SK-N-SH treated with all-trans-retinoic acid at 6 μM for 48 hours (cell line): ENCODE measurements at regions not wholly inside any gene's neighbourhood (a gene's known extent, or its start where the extent isn't known, plus 50 kb on each side); places are given as distances from the start of the nearest gene placed in this dataset.

ENCODE experiments used
- ATAC-seq: fragments of 200-7000 bp; cut with Tn5 transposase; 3 replicates; pipeline ENCODE4 v1.9.1; 2020; ENCODE audit warnings: mild to moderate bottlenecking, moderate library complexity
- BACH2 ChIP-seq: fragments of 250-450 bp; sonication (Bioruptor Pico); IDR thresholded peaks from 2 replicates; pipeline ENCODE4 v1.9.0; 2021; ENCODE audit warnings: mild to moderate bottlenecking, borderline replicate concordance
- CSDC2 ChIP-seq: fragments of 250-450 bp; sonication (Bioruptor Pico); IDR thresholded peaks from 2 replicates; pipeline ENCODE4 v1.5.0; 2020; ENCODE audit warnings: mild to moderate bottlenecking, moderate library complexity
- OSR1 ChIP-seq: fragments of 250-450 bp; sonication (Bioruptor Pico); IDR thresholded peaks from 2 replicates; pipeline ENCODE4 v1.8.0; 2022; ENCODE audit warnings: moderate library complexity, mild to moderate bottlenecking, inconsistent platforms
- PPARA ChIP-seq: fragments of 250-450 bp; sonication (Bioruptor Pico); IDR thresholded peaks from 2 replicates; pipeline ENCODE4 v1.5.0; 2020; ENCODE audit warnings: mild to moderate bottlenecking, borderline replicate concordance
- SNAI2 ChIP-seq: fragments of 250-450 bp; sonication (Bioruptor Pico); IDR thresholded peaks from 2 replicates; pipeline ENCODE4 v1.5.0; 2020; ENCODE audit warnings: mild to moderate bottlenecking, moderate library complexity
- TCF4 ChIP-seq: fragments of 250-450 bp; sonication (Bioruptor Pico); IDR thresholded peaks from 2 replicates; pipeline ENCODE4 v1.8.0; 2021; ENCODE audit warnings: mild to moderate bottlenecking, moderate library complexity, borderline replicate concordance
- TOX ChIP-seq: fragments of 250-450 bp; sonication (Bioruptor Pico); IDR thresholded peaks from 2 replicates; pipeline ENCODE4 v1.8.0; 2021; ENCODE audit warnings: mild to moderate bottlenecking, moderate library complexity, borderline replicate concordance
- ZC3H10 ChIP-seq: fragments of 250-450 bp; sonication (Bioruptor Pico); IDR thresholded peaks from 2 replicates; pipeline ENCODE4 v1.5.1; 2021; ENCODE audit warnings: mild to moderate bottlenecking, moderate library complexity
- ZFP3 ChIP-seq: fragments of 250-450 bp; sonication (Bioruptor Pico); IDR thresholded peaks from 2 replicates; pipeline ENCODE4 v1.5.0; 2020; ENCODE audit warnings: mild to moderate bottlenecking, moderate library complexity
- ZFP30 ChIP-seq: fragments of 450-650 bp; formaldehyde crosslinking; IDR thresholded peaks from 2 replicates; pipeline ENCODE4 v1.5.0; 2022; ENCODE audit warnings: mild to moderate bottlenecking, moderate library complexity
- ZNF565 ChIP-seq: fragments of 450-650 bp; formaldehyde crosslinking; conservative IDR thresholded peaks from 2 replicates; pipeline ENCODE4 v1.5.0; 2020; ENCODE audit warnings: low read depth, mild to moderate bottlenecking, moderate library complexity
- ZNF8 ChIP-seq: fragments of 450-650 bp; formaldehyde crosslinking; IDR thresholded peaks from 2 replicates; pipeline ENCODE4 v1.5.0; 2020; ENCODE audit warnings: mild to moderate bottlenecking, moderate library complexity
- TF ChIP-seq, protein P1 (sequence below): fragments of 250-450 bp; sonication (Bioruptor Pico); IDR thresholded peaks from 2 replicates; pipeline ENCODE4 v1.8.0; 2021; ENCODE audit warnings: low read depth, mild to moderate bottlenecking, moderate library complexity, borderline replicate concordance
- TF ChIP-seq, protein P2 (sequence below): fragments of 250-450 bp; sonication (Bioruptor Pico); IDR thresholded peaks from 2 replicates; pipeline ENCODE4 v1.5.1; 2020; ENCODE audit warnings: low read depth, mild to moderate bottlenecking, moderate library complexity
- TF ChIP-seq, protein P3 (sequence below): fragments of 250-450 bp; sonication (Bioruptor Pico); IDR thresholded peaks from 2 replicates; pipeline ENCODE4 v1.5.0; 2020; ENCODE audit warnings: mild to moderate bottlenecking, moderate library complexity
- TF ChIP-seq, protein P4 (sequence below): fragments of 250-450 bp; sonication (Bioruptor Pico); IDR thresholded peaks from 2 replicates; pipeline ENCODE4 v1.5.1; 2021; ENCODE audit warnings: mild to moderate bottlenecking, moderate library complexity
- TF ChIP-seq, protein P5 (sequence below): fragments of 250-450 bp; sonication (Bioruptor Pico); IDR thresholded peaks from 2 replicates; pipeline ENCODE4 v1.8.0; 2020; ENCODE audit warnings: mild to moderate bottlenecking, moderate library complexity, borderline replicate concordance

DNA sequence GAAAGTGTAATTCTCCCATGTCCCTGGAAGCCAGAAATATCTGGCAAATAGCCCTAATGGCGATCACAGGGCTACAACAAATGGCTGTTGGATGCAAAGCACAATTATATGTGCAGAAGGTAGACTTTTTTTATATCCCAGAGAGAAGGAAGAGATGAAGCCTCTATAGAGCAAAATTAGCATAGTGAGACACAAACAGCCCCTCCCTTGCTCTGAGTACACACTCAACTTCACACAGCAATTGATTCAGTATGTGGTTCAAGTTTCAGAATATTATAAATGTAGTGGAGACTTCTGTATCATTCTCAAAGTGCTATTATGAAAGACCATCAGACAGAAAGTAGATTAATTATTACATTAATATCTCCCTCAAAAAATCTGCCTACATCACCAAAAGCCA is 246.5 kb upstream of the TBX18 start (continued):
- no peak for TF ChIP-seq TCF4
- no peak for TF ChIP-seq ZFP30
- TF ChIP-seq SNAI2 (CRISPR knock-in tag), result no peak
- no peak for TF ChIP-seq TOX (CRISPR knock-in tag)

DNA sequence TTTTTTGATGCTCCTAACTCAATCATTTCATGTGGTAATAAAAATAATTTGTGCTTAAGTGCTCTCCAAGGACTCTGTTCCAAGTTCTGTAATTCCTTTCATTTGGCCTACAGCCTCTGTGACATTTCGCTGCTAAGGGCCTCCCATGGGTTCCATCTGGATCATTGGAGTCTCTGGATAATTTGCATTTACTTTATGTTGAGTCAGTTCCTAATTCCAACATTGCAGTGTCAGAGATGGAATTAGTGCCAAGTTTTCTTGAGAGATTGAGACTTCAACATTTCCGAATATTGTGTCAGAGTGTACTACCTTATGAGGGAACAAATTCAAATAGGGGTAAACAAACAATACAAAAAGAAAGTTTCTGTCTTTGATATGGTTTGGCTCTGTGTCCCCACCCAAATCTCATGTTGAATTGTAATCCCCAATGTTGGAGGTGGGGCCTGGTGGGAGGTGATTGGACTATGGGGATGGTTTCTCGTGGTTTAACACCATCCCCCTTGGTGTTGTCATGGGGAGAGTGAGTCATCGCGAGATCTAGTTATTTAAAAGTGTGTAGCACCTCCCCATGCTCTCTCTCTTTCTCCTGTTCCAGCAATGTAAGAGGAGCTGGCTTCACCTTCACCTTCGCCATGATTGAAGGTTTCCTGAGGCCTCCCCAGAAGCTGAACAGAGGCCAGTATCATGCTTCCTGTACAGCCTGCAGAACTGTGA is 244.1 kb upstream of the TBX18 start:
- TF ChIP-seq, protein P1, sequence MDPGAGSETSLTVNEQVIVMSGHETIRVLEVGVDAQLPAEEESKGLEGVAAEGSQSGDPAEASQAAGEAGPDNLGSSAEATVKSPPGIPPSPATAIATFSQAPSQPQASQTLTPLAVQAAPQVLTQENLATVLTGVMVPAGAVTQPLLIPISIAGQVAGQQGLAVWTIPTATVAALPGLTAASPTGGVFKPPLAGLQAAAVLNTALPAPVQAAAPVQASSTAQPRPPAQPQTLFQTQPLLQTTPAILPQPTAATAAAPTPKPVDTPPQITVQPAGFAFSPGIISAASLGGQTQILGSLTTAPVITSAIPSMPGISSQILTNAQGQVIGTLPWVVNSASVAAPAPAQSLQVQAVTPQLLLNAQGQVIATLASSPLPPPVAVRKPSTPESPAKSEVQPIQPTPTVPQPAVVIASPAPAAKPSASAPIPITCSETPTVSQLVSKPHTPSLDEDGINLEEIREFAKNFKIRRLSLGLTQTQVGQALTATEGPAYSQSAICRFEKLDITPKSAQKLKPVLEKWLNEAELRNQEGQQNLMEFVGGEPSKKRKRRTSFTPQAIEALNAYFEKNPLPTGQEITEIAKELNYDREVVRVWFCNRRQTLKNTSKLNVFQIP (CRISPR knock-in tag), result no peak
- no peak for TF ChIP-seq CSDC2 (CRISPR knock-in tag)
- TF ChIP-seq, protein P2, sequence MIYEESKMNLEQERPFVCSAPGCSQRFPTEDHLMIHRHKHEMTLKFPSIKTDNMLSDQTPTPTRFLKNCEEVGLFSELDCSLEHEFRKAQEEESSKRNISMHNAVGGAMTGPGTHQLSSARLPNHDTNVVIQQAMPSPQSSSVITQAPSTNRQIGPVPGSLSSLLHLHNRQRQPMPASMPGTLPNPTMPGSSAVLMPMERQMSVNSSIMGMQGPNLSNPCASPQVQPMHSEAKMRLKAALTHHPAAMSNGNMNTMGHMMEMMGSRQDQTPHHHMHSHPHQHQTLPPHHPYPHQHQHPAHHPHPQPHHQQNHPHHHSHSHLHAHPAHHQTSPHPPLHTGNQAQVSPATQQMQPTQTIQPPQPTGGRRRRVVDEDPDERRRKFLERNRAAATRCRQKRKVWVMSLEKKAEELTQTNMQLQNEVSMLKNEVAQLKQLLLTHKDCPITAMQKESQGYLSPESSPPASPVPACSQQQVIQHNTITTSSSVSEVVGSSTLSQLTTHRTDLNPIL (CRISPR knock-in tag), result no peak
- no peak for TF ChIP-seq ZC3H10 (CRISPR knock-in tag)
- TF ChIP-seq OSR1, result no peak
- no peak for TF ChIP-seq TCF4
- TF ChIP-seq, protein P3, sequence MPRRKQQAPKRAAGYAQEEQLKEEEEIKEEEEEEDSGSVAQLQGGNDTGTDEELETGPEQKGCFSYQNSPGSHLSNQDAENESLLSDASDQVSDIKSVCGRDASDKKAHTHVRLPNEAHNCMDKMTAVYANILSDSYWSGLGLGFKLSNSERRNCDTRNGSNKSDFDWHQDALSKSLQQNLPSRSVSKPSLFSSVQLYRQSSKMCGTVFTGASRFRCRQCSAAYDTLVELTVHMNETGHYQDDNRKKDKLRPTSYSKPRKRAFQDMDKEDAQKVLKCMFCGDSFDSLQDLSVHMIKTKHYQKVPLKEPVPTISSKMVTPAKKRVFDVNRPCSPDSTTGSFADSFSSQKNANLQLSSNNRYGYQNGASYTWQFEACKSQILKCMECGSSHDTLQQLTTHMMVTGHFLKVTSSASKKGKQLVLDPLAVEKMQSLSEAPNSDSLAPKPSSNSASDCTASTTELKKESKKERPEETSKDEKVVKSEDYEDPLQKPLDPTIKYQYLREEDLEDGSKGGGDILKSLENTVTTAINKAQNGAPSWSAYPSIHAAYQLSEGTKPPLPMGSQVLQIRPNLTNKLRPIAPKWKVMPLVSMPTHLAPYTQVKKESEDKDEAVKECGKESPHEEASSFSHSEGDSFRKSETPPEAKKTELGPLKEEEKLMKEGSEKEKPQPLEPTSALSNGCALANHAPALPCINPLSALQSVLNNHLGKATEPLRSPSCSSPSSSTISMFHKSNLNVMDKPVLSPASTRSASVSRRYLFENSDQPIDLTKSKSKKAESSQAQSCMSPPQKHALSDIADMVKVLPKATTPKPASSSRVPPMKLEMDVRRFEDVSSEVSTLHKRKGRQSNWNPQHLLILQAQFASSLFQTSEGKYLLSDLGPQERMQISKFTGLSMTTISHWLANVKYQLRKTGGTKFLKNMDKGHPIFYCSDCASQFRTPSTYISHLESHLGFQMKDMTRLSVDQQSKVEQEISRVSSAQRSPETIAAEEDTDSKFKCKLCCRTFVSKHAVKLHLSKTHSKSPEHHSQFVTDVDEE (CRISPR knock-in tag), result no peak
- TF ChIP-seq ZNF565 (CRISPR knock-in tag), result no peak
- TF ChIP-seq ZNF8 (CRISPR knock-in tag), result no peak
- TF ChIP-seq ZFP3 (CRISPR knock-in tag), result no peak
- ATAC-seq, result no peak

DNA sequence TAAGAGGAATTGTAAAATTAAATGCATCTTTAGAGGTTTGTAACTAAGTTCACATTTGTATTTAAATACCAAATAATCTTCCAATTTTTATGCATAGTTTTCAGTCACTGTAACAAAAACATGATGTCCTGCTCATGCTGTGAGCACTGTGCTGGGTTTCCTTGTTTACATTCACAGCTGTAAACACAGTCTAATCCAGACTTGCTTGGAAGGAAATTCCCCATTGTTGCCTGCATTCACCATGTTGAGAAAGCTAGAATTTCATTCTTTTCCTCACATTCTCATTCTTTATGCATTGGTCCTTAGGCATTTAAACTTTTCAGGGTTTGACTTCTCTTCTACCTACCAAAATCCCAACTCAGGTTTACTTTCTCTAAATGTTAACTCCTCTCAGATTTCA is 242.0 kb upstream of the TBX18 start:
- TF ChIP-seq PPARA (CRISPR knock-in tag) (no peak), CSDC2 (CRISPR knock-in tag) (no peak), TOX (CRISPR knock-in tag) (no peak), OSR1 (no peak), ZFP3 (CRISPR knock-in tag) (no peak), ZNF565 (CRISPR knock-in tag) (no peak), BACH2 (CRISPR knock-in tag) (no peak)
- TF ChIP-seq, protein P2 (CRISPR knock-in tag), result no peak
- TF ChIP-seq, protein P4, sequence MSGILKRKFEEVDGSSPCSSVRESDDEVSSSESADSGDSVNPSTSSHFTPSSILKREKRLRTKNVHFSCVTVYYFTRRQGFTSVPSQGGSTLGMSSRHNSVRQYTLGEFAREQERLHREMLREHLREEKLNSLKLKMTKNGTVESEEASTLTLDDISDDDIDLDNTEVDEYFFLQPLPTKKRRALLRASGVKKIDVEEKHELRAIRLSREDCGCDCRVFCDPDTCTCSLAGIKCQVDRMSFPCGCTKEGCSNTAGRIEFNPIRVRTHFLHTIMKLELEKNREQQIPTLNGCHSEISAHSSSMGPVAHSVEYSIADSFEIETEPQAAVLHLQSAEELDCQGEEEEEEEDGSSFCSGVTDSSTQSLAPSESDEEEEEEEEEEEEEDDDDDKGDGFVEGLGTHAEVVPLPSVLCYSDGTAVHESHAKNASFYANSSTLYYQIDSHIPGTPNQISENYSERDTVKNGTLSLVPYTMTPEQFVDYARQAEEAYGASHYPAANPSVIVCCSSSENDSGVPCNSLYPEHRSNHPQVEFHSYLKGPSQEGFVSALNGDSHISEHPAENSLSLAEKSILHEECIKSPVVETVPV, result no peak
- TF ChIP-seq, protein P5, sequence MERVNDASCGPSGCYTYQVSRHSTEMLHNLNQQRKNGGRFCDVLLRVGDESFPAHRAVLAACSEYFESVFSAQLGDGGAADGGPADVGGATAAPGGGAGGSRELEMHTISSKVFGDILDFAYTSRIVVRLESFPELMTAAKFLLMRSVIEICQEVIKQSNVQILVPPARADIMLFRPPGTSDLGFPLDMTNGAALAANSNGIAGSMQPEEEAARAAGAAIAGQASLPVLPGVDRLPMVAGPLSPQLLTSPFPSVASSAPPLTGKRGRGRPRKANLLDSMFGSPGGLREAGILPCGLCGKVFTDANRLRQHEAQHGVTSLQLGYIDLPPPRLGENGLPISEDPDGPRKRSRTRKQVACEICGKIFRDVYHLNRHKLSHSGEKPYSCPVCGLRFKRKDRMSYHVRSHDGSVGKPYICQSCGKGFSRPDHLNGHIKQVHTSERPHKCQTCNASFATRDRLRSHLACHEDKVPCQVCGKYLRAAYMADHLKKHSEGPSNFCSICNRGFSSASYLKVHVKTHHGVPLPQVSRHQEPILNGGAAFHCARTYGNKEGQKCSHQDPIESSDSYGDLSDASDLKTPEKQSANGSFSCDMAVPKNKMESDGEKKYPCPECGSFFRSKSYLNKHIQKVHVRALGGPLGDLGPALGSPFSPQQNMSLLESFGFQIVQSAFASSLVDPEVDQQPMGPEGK, result no peak
- no peak for ATAC-seq
